Adrenal gland (tissue), 9 donors: ENCODE measurements at regions not wholly inside any gene's neighbourhood (a gene's known extent, or its start where the extent isn't known, plus 50 kb on each side); places are given as distances from the start of the nearest gene placed in this dataset.

Experiments
- DNase-seq, 7 donors: peaks; one replicate each; pipeline ENCODE4 v3.0.0-alpha.2; 2019 to 2020
- H3K27ac ChIP-seq, 5 donors: fragments of 200-600 bp; sonication (generic) in 4 of 5; 1 replicate in 3 of 5; 2 replicates in 2 of 5; pipeline versions ENCODE4 v1.5.1 to v1.8.0; 2016 to 2020; ENCODE audit warnings: mild to moderate bottlenecking in 1 of 5
- H3K27me3 ChIP-seq: fragments of 200-600 bp; 2 replicates; pipeline ENCODE4 v1.8.0; 2021
- H3K36me3 ChIP-seq, 2 donors: fragments of 200-600 bp; replicated peaks in 1 of 2; 1 replicate in 1 of 2; 2 replicates in 1 of 2; pipeline versions ENCODE4 v1.5.1 to v1.8.0; 2018 to 2022
- H3K4me1 ChIP-seq, 2 donors: fragments of 200-600 bp; replicated peaks in 1 of 2; 1 replicate in 1 of 2; 2 replicates in 1 of 2; pipeline versions ENCODE4 v1.5.1 to v1.8.0; 2018 to 2021
- H3K4me3 ChIP-seq, 4 donors: fragments of 200-600 bp; sonication (generic) in 3 of 4; one replicate each; pipeline ENCODE4 v1.5.1; 2016 to 2018
- H3K9me3 ChIP-seq, 3 donors: fragments of 200-600 bp; sonication (generic) in 1 of 3; replicated peaks in 1 of 3; 1 replicate in 2 of 3; 2 replicates in 1 of 3; pipeline versions ENCODE4 v1.5.1 to v1.8.0; 2016 to 2021
- POLR2A ChIP-seq, 2 donors: fragments of 450-650 bp; IDR thresholded peaks; one replicate each; pipeline ENCODE4 v1.6.1; 2017; ENCODE audit warnings: antibody characterized with exemption in 2 of 2, mild to moderate bottlenecking in 2 of 2, moderate library complexity in 1 of 2
- WGBS, 4 donors: extraction: QIAGEN DNeasy Blood & Tissue Kit in 2 of 4; methylation state at CpG; one replicate each; pipeline versions ENCODE4 v1.1.5 to v1.1.7; 2013 to 2017; 5-methylcytosine and 5-hydroxymethylcytosine counted together
- intact Hi-C, 2 donors: fragments of 100-400 bp; cut with DNase I; formaldehyde crosslinking; loops; one replicate each; pipeline versions ENCODE4 v1.14.1 to v1.15.0; 2022 to 2023
- TF ChIP-seq, protein P1 (sequence below), 6 experiments: fragments of 450-650 bp in 4 of 6; fragments of 200-600 bp in 2 of 6; sonication (generic) in 1 of 6; IDR thresholded peaks; 1 replicate in 5 of 6; 2 replicates in 1 of 6; pipeline versions ENCODE4 v1.5.1 to v1.8.0; 2016 to 2021; ENCODE audit warnings: antibody characterized with exemption in 6 of 6, mild to moderate bottlenecking in 2 of 6, moderate library complexity in 1 of 6
- donor health status: healthy with polysubstance abuse.
- donor health status: Bipolar disorder and iron deficiency.
- donor health status: DM: yes; HTN: yes; CAD: no.
- donor health status: DM: no; HTN: no; CAD: no.
- donor health status: DM: no; HTN: no; CAD: no.

DNA sequence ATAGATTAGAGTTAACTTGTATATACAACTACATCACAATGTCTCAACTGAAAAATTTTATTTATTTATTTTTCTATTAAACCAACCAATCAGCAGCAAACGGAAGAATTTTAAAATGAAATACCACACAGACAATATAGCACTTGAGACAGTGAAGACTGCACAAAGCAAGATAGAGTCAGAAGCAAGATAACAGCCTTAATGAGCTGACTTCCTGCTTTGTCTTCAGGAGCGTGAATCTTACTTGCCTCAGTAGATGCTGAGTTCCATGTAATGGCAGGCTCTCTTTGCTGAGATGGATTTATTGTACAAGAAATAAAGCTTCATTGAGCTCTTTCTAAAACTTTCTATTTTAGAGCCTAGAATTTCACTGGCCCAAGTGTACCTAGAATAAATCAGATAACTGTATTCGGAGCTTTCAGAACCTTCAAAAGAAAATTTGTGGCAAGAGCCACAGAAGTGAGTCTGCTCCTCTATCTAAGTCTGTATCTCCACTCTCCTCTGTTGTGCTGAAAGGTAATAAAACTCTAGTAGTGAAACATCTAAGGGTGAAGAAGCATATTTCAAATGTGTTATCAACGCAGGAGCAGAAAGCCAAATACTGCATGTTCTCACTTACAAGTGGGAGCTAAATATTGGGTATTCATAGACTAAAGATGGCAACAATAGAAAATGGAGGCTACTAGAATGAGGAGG, 83.3 kb upstream of the ANKRD55 start:
- DNase-seq: no peak
- Histone ChIP-seq H3K27me3 (no peaks in the 10 kb centered on the region), H3K4me1 (peaks cover 0 to under 1% of the 10 kb centered on the region in 2 donors), H3K4me3 (no peak overlapping the region), H3K9me3 (no peaks in the 10 kb centered on the region), H3K36me3 (no peaks in the 10 kb centered on the region), H3K27ac (no peak overlapping the region)
- intact Hi-C loops: no loop called here
- TF ChIP-seq, protein P1, sequence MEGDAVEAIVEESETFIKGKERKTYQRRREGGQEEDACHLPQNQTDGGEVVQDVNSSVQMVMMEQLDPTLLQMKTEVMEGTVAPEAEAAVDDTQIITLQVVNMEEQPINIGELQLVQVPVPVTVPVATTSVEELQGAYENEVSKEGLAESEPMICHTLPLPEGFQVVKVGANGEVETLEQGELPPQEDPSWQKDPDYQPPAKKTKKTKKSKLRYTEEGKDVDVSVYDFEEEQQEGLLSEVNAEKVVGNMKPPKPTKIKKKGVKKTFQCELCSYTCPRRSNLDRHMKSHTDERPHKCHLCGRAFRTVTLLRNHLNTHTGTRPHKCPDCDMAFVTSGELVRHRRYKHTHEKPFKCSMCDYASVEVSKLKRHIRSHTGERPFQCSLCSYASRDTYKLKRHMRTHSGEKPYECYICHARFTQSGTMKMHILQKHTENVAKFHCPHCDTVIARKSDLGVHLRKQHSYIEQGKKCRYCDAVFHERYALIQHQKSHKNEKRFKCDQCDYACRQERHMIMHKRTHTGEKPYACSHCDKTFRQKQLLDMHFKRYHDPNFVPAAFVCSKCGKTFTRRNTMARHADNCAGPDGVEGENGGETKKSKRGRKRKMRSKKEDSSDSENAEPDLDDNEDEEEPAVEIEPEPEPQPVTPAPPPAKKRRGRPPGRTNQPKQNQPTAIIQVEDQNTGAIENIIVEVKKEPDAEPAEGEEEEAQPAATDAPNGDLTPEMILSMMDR (IDR thresholded peaks at IDR 0.05): no peak
- TF ChIP-seq POLR2A (IDR thresholded peaks at IDR 0.05): no peak
- WGBS, 4 donors: 77 to 92% (median 86%) methylated on average over 4 of the region's 4 CpGs

DNA sequence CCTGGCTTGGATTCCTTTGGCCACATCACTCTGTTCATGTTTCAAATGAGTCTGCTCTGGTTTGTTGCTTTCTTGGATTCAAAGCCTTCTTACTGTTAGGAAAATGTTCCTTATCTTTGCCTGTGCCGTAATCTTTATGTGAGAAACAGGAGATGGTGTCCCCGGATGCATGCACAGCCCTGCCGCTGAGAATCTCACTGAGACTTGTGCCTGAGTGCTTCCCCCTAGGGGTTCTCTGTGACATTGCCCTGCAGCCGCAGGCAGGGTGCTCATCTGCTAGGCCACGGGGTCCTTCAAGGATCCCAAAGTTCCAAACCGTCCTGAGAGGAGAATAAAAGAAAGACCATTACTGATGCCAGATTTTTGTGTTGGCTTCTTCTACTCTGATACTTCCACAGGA, 81.4 kb upstream of the ANKRD55 start:
- H3K4me3 ChIP-seq: no peak overlapping the region
- no peaks in the 10 kb centered on the region for H3K36me3 ChIP-seq
- intact Hi-C loops: no loop called here
- no peaks in the 10 kb centered on the region for H3K9me3 ChIP-seq
- 63 to 88% (median 87%) methylated on average over 6 of the region's 6 CpGs for WGBS, 4 donors
- no peaks in the 10 kb centered on the region for H3K27me3 ChIP-seq
- H3K27ac ChIP-seq: no peak overlapping the region
- peaks cover 4 to 13% of the 10 kb centered on the region in 2 donors for H3K4me1 ChIP-seq
- DNase-seq: peak in 1 of 7 donors; percentile 42
- TF ChIP-seq POLR2A (IDR thresholded peaks at IDR 0.05): no peak
- TF ChIP-seq, protein P1 (IDR thresholded peaks at IDR 0.05): peak in 2 of 6 experiments; percentile 32 to 46

DNA sequence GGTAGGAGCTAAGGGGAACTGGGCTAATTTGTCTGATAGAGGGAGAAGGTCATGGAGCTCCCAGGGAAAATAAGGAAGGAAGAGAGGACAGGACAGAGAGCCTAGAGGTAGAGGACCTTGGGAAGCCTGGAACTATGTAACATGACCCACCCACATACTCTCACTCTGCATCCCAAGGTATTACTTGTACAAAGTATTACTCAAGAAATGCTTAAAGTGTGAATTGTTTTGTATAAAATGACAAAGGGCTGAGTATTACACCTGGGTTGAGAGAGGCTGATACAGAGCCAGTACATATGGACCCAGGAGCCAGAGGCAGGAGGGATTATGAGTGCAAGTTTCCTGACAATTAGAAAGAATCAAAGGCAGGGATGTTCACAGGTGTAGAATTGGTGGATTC, 80.5 kb upstream of the ANKRD55 start:
- Histone ChIP-seq H3K36me3 (no peaks in the 10 kb centered on the region), H3K27ac (no peak overlapping the region), H3K9me3 (no peaks in the 10 kb centered on the region), H3K4me3 (no peak overlapping the region), H3K4me1 (peaks cover 4 to 13% of the 10 kb centered on the region in 2 donors), H3K27me3 (no peaks in the 10 kb centered on the region)
- intact Hi-C loops: no loop called here
- DNase-seq: no peak
- TF ChIP-seq, protein P1 (IDR thresholded peaks at IDR 0.05): no peak
- no peak for TF ChIP-seq POLR2A (IDR thresholded peaks at IDR 0.05)

DNA sequence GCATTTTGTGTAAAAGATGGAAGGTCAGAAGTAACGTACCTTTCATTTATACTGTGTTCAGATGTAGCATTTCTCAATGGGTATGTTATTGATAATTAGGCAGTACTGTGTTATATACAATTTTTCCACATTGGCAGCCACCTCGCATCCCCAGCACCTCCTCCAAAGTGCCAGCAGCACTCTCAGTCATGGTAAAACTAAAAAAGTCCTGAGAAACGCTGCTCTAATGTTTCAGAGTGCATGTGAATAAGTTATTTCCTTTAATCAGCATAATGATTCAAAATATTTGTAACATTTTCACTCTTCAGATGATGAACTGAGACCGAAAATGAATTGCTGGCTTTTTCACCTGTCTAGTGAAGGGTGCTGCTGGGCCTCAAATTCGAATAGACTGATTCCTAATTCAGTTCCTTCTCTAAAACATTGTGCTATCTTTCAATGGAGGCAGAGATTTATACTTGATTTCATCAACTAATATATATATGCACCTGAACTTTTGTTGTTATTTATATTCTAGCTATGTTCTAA, 79.9 kb upstream of the ANKRD55 start:
- no peaks in the 10 kb centered on the region for H3K9me3 ChIP-seq
- DNase-seq: no peak
- TF ChIP-seq, protein P1 (IDR thresholded peaks at IDR 0.05): no peak
- no peak for TF ChIP-seq POLR2A (IDR thresholded peaks at IDR 0.05)
- H3K4me3 ChIP-seq: no peak overlapping the region
- 84 to 97% (median 90%) methylated on average over 5 of the region's 5 CpGs for WGBS, 4 donors
- H3K36me3 ChIP-seq: no peaks in the 10 kb centered on the region
- intact Hi-C loops: no loop called here
- H3K27ac ChIP-seq: no peak overlapping the region
- H3K27me3 ChIP-seq: no peaks in the 10 kb centered on the region
- peaks cover 4 to 13% of the 10 kb centered on the region in 2 donors for H3K4me1 ChIP-seq
